GM18951 (cell line): ENCODE measurements at regions not wholly inside any gene's neighbourhood (a gene's known extent, or its start where the extent isn't known, plus 50 kb on each side); places are given as distances from the start of the nearest gene placed in this dataset.

Experiments
- POLR2A ChIP-seq: IDR thresholded peaks from 4 replicates; pipeline ENCODE4 v1.6.1; 2011; ENCODE audit warnings: mild to moderate bottlenecking; ENCODE audit not compliant: insufficient read length, insufficient read depth; ENCODE audit errors: extremely low read depth
- in situ Hi-C: fragments of 300-500 bp; cut with MboI; formaldehyde crosslinking; loops from one replicate; pipeline ENCODE4 v1.12.0; 2022; ENCODE audit warnings: low sequenced_read_pairs, mixed read lengths, inconsistent platforms; ENCODE audit not compliant: unreplicated experiment

- in situ Hi-C loops: no loop called here
- TF ChIP-seq POLR2A: no peak
Observed at GRCh38 chr2:219692521-219692920, 65.1 kb downstream of the SLC4A3 start.

- no peak for TF ChIP-seq POLR2A
- in situ Hi-C loops: no loop called here
Observed at GRCh38 chr2:219695145-219695709, 67.8 kb downstream of the SLC4A3 start.

- in situ Hi-C loops: no loop called here
- no peak for TF ChIP-seq POLR2A
Observed at GRCh38 chr2:219697811-219698747, 70.6 kb downstream of the SLC4A3 start.

- in situ Hi-C loops: no loop called here
- no peak for TF ChIP-seq POLR2A
Observed at GRCh38 chr2:219698748-219699439, 71.5 kb downstream of the SLC4A3 start.

- no peak for TF ChIP-seq POLR2A
- in situ Hi-C loops: no loop called here
Observed at GRCh38 chr2:219699440-219699821, 72.0 kb downstream of the SLC4A3 start.

- in situ Hi-C loops: no loop called here
Observed at GRCh38 chr2:219701847-219702634, 74.6 kb downstream of the SLC4A3 start.

GRCh38 chr2:219702796-219703545 lies 75.5 kb downstream of the SLC4A3 start:
- no peak for TF ChIP-seq POLR2A
- in situ Hi-C loops: no loop called here

More at GRCh38 chr2:219701847-219702634, 74.6 kb downstream of the SLC4A3 start:
- no peak for TF ChIP-seq POLR2A

GRCh38 chr2:219704878-219705277 lies 77.4 kb downstream of the SLC4A3 start:
- in situ Hi-C loops: no loop called here
- TF ChIP-seq POLR2A: no peak

- no peak for TF ChIP-seq POLR2A
Observed at GRCh38 chr2:219706823-219707281, 79.4 kb downstream of the SLC4A3 start.

GRCh38 chr2:219707496-219708285 lies 80.3 kb downstream of the SLC4A3 start:
- no peak for TF ChIP-seq POLR2A
- in situ Hi-C loops: no loop called here

More at GRCh38 chr2:219706823-219707281, 79.4 kb downstream of the SLC4A3 start:
- in situ Hi-C loops: no loop called here

GRCh38 chr2:219709331-219709761 lies 81.9 kb downstream of the SLC4A3 start:
- no peak for TF ChIP-seq POLR2A
- in situ Hi-C loops: no loop called here
